CD1c-positive myeloid dendritic cell (primary cell): ENCODE measurements at regions not wholly inside any gene's neighbourhood (a gene's known extent, or its start where the extent isn't known, plus 50 kb on each side); places are given as distances from the start of the nearest gene placed in this dataset.
"Not testable (repeated sequence)": the region's sequence is repeated elsewhere in the genome, so short reads cannot be mapped to it uniquely, and the experiment has no call there.

Experiments
- DNase-seq: peaks from one replicate; pipeline ENCODE4 v3.0.0-alpha.2; 2016; ENCODE audit errors: extremely low spot score

DNA sequence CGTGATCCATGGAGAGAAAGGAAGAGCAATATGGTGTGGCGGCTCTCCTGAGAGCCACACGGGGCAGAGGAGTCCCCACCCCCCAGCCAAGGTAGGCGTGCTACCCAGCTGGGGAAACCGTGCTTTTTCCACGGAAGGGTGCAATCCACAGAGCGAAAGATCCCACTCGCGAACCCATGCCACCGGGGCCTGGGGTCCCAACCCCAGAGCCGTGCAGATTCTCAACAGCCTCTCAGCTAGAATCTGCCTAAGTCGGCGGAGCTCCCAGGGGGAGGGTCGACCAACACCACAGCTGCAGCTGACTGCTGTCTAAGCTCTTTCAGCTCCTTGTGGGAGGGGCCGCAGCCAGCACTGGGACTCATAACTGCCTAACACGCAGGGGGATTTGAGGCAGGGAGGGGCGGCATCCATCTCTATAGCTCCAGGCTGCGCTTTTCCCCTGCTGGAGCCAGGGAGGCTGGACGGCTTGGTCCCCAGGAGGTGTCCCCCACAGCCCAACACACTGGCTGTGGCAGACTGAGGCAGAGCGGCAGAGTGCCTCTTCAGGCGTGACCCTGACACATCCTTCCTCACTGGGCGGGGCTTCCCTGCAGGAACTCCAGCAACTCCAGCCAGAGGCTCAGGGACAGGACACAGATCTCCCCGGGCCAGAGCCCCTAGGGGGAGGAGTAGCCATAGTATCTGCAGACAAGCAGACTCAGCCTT lies 107.6 kb upstream of the ZBTB20 start:
- no peak for DNase-seq

DNA sequence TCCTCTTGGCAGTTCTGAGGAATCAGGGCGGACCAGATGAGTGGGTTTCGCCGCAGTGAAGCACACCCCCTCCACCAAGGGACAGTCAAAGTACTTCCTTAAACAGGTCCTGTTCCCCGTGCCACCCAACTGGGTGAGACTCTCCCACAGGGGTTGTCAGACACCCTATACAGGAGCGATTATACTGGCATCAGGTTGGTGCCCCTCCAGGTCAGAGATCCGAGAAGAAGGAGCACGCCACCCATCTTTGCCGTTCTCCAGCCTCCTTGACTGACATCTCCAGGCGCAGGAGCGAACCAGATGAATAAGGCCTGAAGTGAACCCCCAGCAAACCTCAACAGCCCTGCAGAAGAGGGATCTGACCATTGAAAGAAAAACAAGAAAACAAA lies 108.1 kb upstream of the ZBTB20 start:
- no peak for DNase-seq

DNA sequence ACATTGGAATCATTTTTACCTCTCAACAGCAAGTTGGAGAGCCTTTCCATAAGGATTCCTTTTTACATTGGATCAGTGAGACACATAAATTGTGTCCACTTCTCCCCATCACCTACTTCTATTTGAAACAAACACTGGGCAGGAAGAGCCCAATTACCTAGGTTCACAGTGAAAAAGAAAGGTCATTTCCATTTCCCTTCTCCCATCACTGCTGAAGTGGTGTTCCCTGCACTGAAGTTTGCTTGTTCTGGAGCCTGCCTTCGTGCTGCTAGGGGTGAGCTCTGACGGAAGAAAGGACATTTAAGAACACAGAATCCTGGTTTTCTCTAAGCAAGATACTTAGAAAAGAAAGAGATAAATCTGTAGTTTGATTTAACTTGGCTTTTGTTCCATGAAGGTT lies 123.8 kb upstream of the ZBTB20 start:
- no peak for DNase-seq

DNA sequence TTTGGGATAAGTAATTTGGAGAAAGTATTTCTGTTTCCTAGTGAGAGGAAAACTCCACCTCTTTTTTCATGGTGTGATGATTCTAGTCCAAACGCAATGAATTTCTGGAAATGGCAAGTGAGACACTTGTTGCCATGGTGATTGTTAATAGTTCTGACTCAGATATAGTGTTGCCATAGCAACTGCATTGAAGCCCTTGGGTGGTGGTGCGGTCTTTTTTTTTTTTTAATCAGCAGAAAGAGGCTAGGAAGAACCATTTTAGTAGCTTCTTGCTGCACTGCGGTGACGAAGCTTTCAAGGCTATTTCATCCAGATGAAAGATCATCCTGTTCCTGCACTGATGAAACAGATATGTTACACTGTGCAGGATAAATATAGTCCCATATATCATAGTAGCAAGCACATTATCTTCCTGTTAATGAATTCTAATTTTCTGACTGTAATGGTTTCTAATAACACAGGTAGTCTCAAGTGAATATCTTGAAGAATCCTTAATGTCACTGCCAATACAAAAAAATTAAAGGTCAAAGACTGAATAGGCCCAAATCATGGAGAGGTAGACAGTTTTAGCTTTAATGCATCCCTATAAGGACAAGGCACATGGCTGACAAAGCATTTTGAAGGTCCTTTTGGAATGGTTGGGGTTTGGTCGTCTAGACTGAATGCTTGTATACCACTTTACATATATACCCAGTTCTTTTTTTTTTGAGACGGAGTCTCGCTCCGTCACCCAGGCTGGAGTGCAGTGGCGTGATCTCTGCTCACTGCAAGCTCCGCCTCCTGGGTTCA lies 125.1 kb upstream of the ZBTB20 start:
- DNase-seq: no peak

DNA sequence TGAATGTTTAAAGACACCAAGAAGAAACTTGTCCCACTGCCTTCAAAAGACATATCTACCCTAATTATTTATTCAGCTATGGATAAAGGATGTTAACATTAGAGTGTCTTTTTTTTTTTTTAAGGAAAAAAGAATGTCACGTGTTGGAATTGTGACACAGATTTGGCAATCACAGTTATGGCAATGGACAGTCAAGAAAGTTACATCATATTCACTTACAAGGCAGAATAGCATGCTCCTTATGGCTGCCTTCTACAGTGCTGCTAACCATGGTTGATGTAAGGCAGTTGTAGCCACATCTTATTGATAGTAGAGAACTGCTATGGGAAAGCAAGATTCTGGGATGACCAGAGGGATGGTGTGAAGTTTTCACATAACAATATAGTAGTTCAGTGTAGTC lies 128.8 kb upstream of the ZBTB20 start:
- no peak for DNase-seq

DNA sequence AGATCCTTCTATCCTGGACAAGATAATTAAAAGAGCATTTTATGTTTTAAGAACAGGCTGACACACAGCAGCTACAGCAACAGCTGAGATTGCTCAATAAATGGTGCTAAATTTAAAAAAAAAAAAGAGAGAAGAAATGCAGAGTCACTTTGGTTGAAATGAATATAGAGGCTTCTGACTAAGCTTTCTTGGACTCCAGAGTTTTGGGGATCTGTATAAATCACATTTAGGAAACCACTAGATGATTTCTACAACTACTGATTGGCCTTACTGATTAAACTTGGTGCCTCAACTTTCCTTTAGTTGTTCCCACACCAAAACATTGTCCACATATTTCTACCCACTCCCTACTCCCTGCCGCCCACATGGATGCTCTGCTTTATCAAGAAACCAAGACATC lies 132.9 kb upstream of the ZBTB20 start:
- DNase-seq: no peak

DNA sequence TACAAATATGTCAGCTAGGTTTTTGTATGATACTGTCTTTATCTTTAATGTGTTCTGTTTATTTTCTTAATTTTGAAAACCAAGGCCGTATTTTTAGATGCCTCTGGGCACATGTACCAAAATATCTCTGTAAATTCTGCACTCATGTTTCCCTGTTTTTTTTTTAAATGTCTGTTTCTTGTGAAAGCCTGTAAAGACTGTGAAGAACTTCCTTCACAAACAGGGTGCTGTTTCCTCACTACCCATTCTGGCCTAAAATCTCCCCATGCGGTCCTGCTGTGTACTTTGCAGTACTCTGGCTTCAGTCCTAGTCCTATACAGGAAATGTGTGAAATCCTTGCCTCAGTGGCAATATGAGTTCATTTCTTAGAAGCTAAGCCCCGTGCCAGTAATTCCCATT lies 133.4 kb upstream of the ZBTB20 start:
- no peak for DNase-seq

DNA sequence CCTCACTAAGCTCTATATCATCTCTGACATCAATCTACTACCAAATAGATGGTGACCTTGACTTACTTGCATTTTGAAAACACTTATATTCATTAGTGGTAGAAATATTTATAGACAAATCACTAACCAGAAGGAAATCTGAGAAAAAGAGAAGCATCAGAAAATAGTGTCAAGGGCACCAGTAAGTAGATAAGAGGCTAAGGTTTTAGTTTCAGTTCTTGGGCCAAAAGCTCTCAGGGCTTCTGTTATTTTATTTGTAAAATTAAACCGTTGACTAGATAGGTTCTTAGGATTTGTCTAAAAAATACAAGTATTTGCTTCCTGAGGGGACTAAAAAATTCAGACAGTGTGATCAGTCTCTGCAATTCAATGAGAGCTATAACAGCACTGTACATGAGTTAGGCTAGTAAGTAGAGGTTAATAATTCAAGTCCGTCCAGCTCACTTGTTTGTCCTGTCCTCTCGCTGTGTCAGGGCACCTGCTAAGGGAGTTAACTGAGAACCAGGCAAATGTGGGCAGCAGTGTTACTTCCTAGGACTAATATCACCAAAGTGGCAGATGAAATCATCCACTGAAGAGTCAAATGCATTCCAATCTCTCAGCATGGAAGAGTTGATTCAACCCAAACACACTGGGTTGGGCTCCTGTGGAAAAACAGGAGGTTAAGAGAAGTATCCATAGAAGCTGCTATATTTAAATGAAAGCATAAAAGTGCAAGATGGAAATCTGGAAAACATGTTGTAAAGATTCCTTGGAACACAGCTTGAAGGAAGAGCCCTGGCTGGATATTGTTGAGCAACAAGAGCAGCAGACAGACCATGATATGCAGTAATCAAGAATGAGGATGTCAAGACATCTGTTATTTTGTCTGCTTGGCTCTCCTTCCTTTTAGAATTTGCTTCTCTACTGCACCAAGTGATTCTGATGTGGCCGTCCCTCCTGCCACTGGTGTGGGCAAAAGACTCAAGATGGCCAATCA lies 134.9 kb upstream of the ZBTB20 start:
- no peak for DNase-seq

DNA sequence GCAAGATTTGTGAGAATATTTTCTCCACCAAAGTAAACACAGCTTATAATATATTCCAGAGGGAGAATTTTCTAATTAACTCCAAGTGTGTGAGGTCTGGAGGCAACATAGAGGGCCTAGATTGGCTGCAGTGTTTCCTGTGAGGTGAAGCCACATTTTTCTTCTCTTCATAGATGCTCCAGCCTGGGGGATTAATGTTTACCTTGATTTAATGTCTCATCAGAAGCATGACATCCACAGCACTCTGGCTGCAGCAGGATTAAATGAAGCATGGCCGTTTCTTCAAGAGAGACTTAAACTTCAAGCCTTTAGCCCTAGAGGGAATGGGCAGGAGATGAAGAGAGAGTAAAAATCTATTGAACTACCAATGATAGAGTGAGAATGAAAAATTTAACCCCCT lies 137.9 kb upstream of the ZBTB20 start:
- DNase-seq: no peak

DNA sequence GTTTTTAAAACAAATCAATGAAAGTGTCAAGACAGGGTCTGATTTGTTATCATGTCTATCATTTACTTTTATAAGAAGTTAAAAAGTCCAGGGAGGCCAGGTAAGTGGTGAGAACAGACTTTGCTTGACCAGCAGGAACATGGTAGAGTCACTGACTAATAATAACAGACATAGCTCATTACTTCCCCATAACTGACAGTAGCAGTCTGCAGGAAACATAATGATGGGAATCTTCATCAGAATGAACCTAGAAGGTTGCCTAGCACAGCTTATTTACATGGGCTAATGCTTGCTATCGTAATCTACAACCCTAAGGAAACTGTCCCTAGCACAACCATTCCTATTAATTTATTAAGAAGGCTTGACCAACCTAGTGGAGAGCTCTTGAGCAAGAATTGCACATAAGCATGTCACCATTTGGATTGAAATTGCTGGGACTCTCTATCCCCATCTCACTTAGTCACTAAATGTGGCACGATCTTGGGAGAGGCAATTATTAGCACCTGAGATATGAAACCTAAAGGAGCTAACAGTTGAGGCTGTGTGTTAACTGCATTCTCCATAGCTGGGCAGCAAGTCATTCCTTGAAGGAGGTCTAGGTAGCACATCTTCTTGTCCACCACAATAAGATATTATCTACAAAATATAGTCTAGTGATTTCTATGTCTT lies 139.6 kb upstream of the ZBTB20 start:
- no peak for DNase-seq

DNA sequence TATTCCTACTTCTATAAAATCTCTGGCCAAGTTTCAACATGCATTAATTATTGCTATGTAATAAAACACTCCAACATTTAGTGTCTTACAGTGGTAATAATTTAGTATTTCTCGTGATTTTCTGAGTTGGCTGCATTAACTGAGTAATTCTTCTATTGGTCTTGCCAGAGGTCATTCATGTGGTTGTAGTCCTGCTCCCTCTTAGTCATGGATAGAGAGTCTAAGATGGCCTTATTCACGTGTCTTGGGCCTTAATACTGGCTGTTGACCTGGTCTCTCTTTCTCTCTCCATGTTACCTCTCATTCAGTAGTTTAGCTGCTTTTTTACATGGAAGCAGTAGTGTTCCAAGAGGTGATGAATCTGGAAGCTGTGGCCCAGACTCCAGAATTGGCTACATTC lies 140.1 kb upstream of the ZBTB20 start:
- no peak for DNase-seq

DNA sequence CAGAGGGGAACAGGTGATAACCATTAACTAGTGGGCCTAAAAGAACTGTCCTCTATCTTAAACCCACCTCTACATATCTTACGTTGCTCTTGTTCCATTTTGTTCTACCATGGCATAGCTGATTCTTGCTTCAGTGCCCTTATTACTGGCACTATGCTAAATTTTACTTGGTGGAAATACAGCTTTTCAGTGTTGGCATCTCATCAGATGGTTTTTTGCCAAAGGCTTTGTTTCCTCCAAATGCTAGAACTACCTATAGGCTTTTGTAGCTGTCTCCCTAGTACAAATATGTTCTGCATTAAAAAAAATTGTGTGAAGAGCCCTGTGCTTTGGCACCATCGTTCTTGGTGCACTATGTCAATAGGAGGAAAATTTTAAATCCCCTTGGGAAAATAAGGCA lies 145.0 kb upstream of the ZBTB20 start:
- no peak for DNase-seq

DNA sequence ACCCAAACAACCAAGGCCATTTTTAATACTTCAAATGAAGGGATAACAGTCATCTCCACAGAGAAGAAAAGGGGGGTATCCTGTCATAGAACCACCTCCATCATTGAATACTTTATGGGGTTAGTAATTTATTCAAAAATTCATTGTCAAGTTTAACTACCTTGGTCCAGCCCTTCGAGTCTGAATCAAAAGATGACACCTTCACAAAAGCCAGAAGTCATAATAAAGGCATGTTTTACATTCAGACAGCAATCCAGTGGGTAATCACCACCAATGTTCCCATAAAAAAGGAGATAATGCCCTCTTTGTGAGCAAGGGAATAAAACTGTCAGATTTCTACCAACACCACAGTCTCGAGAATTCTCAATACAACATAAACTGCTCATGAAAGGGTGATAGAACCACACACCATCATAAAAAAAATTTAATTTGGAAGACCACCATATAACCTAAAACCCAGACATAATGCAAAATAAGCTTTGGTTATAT lies 145.6 kb upstream of the ZBTB20 start:
- DNase-seq: no peak

DNA sequence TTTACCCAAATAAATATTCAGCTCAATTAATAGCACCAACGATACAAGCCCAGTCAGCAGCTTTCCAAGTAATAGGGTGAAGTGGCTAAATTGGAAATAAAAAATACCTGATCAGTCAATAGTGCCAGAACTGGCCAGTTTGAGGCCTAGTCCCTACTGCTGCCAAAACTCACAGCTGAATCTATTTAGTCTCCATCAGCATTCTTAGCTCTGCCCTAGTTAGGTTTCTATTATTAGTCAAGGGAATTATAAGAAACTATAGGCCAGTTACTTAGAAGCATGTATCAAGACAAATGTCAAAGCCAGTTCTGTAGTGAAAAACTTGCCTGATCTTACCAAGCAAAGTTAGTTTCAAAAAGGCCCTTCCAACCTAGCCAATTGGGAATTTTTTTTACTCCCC lies 146.2 kb upstream of the ZBTB20 start:
- DNase-seq: no peak

DNA sequence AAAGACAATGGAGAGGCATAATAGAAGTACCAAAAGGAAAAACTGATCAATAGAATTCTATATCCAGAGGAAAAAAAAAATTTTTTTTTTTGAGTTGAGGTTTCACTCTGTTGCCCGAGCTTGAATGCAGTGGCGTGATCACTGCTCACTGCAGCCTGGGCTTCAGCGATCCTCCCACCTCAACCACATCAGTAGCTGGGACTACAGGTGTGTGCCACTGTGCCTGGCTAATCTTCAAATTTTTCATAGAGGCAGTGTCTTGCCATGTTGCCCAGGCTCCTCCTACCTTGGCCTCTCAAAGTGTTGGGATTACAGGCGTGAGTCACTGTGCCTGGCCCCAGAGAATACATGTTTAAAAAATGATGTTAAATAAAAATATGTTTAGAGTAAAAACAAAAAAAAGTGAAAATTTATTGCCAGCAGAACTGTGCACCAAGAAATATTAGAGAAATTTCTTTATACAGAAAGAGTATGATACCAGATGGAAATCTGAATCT lies 154.3 kb upstream of the ZBTB20 start:
- DNase-seq: no peak

DNA sequence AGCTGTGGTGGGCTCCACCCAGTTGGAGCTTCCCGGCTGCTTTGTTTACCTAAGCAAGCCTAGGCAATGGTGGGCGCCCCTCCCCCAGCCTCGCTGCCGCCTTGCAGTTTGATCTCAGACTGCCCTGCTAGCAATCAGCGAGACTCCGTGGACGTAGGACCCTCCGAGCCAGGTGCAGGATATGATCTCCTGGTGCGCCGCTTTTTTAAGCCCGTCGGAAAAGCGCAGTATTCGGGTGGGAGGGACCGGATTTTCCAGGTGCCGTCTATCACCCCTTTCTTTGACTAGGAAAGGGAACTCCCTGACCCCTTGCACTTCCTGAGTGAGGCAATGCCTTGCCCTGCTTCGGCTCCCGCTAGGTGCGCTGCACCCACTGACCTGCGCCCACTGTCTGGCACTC lies 170.9 kb upstream of the ZBTB20 start:
- not testable (repeated sequence) for DNase-seq

DNA sequence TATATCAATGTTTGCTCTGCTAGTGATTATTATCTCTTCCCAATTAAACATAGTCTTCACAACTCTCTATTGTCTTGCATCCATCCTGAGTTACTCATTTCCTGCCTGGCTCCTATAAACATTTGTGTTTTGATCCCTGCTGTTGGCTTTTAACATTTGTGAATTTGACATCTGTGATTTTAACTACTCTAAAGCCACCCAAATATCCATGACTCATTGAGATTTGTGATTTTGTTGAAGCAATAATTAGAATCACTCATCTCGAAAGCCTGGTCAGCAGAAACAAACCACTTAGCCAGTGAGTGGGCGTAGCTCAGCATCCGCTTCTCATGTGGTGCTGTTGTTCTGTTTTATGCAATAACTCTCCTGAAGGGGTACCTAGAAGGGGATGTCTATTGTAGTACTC lies 174.3 kb upstream of the ZBTB20 start:
- no peak for DNase-seq

DNA sequence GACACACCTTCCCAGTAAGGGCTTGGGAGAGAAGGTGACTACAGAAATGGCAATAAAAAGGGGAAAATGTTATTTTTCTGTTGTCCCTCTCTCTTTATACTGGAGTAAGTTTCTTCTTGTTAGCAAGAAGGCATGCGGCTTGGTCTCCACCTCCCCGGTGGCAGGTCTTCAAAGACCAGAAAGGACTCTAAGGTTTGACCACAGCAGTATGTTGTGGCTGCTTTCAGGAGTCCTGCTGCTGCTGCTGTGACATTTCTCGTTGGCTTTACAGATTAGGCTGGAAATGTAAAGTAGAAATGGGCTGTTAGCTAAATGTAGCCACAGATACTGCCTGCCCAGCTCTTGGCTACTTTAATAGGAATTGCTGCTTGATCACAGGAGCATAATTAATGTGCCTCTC lies 175.8 kb upstream of the ZBTB20 start:
- DNase-seq: no peak

DNA sequence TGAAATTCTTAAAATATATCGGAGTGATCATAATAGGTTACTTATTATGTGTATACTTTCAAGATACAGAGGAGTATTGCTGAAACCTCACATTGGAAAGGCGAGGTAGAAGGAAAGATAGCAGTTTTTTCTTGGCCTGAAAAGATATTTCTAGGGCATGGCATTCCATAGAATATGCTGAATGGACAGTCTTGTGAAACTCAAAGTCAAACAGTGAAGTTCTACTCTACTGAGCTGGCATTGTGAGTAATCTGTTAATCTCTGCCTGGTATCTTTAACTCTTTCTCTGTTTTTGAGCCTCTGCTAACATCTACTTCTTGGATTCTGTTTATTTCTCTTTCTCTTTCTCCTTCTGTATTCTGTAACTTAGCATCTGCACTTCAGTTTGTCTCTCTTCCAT lies 176.3 kb upstream of the ZBTB20 start:
- DNase-seq: no peak

DNA sequence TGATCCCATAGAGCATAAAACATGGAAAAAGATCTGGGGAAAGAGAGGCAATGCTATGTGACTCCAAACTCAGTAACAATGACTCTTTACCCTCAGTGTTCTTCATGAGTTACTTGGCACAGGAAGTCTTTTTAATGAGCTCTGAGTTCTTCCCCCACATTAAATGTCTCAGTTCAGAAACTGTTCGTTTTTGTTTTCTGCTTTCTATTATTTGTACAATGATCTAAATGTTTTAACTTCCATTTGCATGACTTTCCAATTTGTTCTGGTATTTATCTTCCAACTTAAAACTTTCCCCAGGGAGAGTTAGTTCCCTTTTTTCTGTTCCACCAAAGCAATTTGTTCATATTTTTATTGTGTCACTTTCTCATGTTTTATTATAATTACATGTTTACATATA lies 177.0 kb upstream of the ZBTB20 start:
- no peak for DNase-seq

DNA sequence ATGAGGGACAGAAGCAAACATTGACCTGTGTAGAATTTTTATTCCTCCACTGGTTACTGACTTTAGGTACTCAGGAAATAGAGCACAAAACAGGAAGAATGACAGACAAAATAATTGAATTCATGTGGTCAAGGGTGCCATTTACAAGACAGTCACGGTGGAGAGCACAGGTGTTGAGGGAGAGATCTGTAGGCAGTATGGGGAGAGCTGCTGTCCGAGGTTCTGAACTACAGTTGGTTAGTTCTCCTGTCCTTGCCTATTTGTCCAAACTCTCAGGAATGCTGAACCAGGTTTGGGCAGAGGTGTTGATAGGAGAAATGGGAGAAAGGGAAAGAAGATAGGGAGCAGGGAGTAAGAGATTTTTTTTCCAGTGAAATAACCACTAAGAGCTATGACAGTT lies 178.5 kb upstream of the ZBTB20 start:
- no peak for DNase-seq

DNA sequence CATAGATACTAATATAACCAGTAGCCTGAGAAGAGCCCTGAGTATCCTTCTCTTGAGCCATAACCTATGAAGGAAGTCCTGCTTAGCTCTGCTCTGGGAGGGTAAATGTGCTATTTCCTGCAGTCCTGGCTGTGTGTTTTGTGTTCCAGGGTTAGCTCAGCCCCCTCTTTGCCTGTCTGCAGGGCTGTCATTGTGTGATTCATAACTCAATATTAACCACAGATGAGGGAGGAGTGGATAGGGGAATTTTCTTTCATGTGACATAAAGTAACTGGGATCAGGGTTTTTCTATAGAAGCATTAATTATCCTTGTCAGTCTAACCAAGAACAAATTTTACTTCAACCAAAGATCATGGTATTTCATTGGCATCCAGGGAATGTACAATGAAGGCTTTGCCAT lies 183.3 kb upstream of the ZBTB20 start:
- no peak for DNase-seq
